ENCODE measurements at regions not wholly inside any gene's neighbourhood (a gene's known extent, or its start where the extent isn't known, plus 50 kb on each side); places are given as distances from the start of the nearest gene placed in this dataset.

- TF ChIP-seq ZNF462 (CRISPR knock-in tag; IDR thresholded peaks at IDR 0.05): no peak
Observed at GRCh38 chr5:42915306-42915866, 103.7 kb upstream of the SELENOP start (continued).

- H3K9me3 Mint-ChIP-seq: no peaks in the 10 kb centered on the region; the same call in 2 of the 3 replicates
- no peak for ATAC-seq
Observed at GRCh38 chr5:42912184-42912798, 100.6 kb upstream of the SELENOP start.

More at GRCh38 chr5:42912184-42912798, 100.6 kb upstream of the SELENOP start:
- no peaks in the 10 kb centered on the region for H3K9me2 ChIP-seq (ENCODE audit: insufficient read depth)
- Mint-ChIP-seq H3K27me3 (ENCODE audit: insufficient read depth, low read depth, poor library complexity) (peaks cover 25% of the 10 kb centered on the region), H3K4me1 (no peaks in the 10 kb centered on the region; the same call in 2 of the 3 replicates), H3K36me3 (ENCODE audit: low read depth) (no peaks in the 10 kb centered on the region), H3K4me3 (no peak overlapping the region), H3K27ac (no peak overlapping the region)
- H3K4me2 ChIP-seq: no peak overlapping the region
- no peak for TF ChIP-seq ZNF331 (CRISPR knock-in tag; IDR thresholded peaks at IDR 0.05; ENCODE audit: low read depth)
- TF ChIP-seq CTCF (conservative IDR thresholded peaks at IDR 0.05; ENCODE audit: low read depth in 2 of 2): peak; percentile 62 to 63
- no peak for TF ChIP-seq POLR2AphosphoS5 (IDR thresholded peaks at IDR 0.05; ENCODE audit: low read depth)
- no peaks in the 10 kb centered on the region for H3K4me1 ChIP-seq (ENCODE audit: insufficient read depth)
- no peak overlapping the region for H3K27ac ChIP-seq (ENCODE audit: low read depth)
- no peaks in the 10 kb centered on the region for H3F3A ChIP-seq (replicated peaks; ENCODE audit: low read depth)
- peak; percentile 16 for DNase-seq (ENCODE audit: low spot score)
- H3K36me3 ChIP-seq (ENCODE audit: insufficient read depth): no peaks in the 10 kb centered on the region
- no peak overlapping the region for H2AFZ ChIP-seq
- H4K20me1 ChIP-seq (replicated peaks; ENCODE audit: insufficient read depth): no peaks in the 10 kb centered on the region
- no peak overlapping the region for H3K4me3 ChIP-seq
- peaks cover 27% of the 10 kb centered on the region for H3K27me3 ChIP-seq (ENCODE audit: insufficient read depth)
- no peaks in the 10 kb centered on the region for H3K79me2 ChIP-seq (replicated peaks; ENCODE audit: insufficient read depth)

Measured in GM23338 (cell line).